ENCODE measurements at regions not wholly inside any gene's neighbourhood (a gene's known extent, or its start where the extent isn't known, plus 50 kb on each side); places are given as distances from the start of the nearest gene placed in this dataset.

DNA sequence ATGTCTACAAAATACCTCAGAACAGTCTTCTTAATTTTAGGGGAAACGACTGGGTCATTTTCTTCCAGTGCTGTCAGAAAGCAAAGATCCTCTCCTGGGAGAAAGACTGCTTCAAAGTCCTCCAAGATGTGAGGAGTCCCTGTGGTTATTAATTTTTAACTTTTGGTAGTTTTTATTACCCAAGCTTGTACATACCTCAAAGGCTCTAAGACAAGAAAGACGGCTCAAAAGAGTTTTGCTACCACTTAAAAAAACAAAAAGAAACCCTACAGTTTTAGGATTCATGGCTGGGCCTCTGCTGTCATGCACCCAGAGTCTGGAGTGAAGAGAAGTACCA, 56.1 kb upstream of the APCDD1L start:
- no peak for TF ChIP-seq CTCF (IDR thresholded peaks at IDR 0.05; ENCODE audit: low read length)
- no peak for TF ChIP-seq EZH2phosphoT487 (IDR thresholded peaks at IDR 0.05; ENCODE audit: low read length)

All from MM.1S (cell line).